Natural killer cell (primary cell): ENCODE measurements at regions not wholly inside any gene's neighbourhood (a gene's known extent, or its start where the extent isn't known, plus 50 kb on each side); places are given as distances from the start of the nearest gene placed in this dataset.

ENCODE experiments used
- ATAC-seq, 3 donors: fragments of 150-1000 bp in 2 of 3; fragments of 200-7000 bp in 1 of 3; cut with Tn5 transposase; 1 replicate in 1 of 3; 2 replicates in 2 of 3; pipeline ENCODE4 v1.10.0; 2021; ENCODE audit warnings: mild to moderate bottlenecking in 2 of 3, moderate library complexity in 2 of 3
- DNase-seq, 2 donors: peaks; one replicate each; pipeline versions ENCODE4 v3.0.0 to v3.0.0-alpha.2; 2013 to 2021; ENCODE audit warnings: mixed read lengths in 1 of 2
- H3K27ac ChIP-seq: one replicate; pipeline ENCODE4 v1.5.1; 2013; ENCODE audit warnings: mild to moderate bottlenecking, low read length
- H3K27me3 ChIP-seq: one replicate; pipeline ENCODE4 v1.6.1; 2013; ENCODE audit warnings: low read length; ENCODE audit not compliant: control insufficient read depth, insufficient read depth
- H3K36me3 ChIP-seq: one replicate; pipeline ENCODE4 v1.6.1; 2013; ENCODE audit warnings: low read length; ENCODE audit not compliant: control insufficient read depth, insufficient read depth
- H3K4me1 ChIP-seq: one replicate; pipeline ENCODE4 v1.6.1; 2013; ENCODE audit warnings: low read length; ENCODE audit not compliant: control insufficient read depth, insufficient read depth
- H3K4me3 ChIP-seq: one replicate; pipeline ENCODE4 v1.5.1; 2013; ENCODE audit warnings: low read length
- H3K9me3 ChIP-seq: one replicate; pipeline ENCODE4 v1.6.1; 2013; ENCODE audit warnings: low read length; ENCODE audit not compliant: control insufficient read depth, insufficient read depth
- H3K27ac Mint-ChIP-seq, 2 donors: one replicate each; pipeline ENCODE4 v1.8.0; 2022; ENCODE audit warnings: mild to moderate bottlenecking in 2 of 2, mixed read lengths in 2 of 2, moderate library complexity in 1 of 2
- H3K27me3 Mint-ChIP-seq, 2 donors: one replicate each; pipeline ENCODE4 v1.8.0; 2022; ENCODE audit warnings: low read depth in 2 of 2, mixed read lengths in 2 of 2
- H3K36me3 Mint-ChIP-seq: one replicate; pipeline ENCODE4 v1.8.0; 2022; ENCODE audit warnings: mixed read lengths
- H3K4me1 Mint-ChIP-seq, 2 donors: one replicate each; pipeline ENCODE4 v1.8.0; 2022; ENCODE audit warnings: mixed read lengths in 2 of 2
- H3K4me3 Mint-ChIP-seq: one replicate; pipeline ENCODE4 v1.8.0; 2022; ENCODE audit warnings: mild to moderate bottlenecking, moderate library complexity, mixed read lengths
- H3K9me3 Mint-ChIP-seq, 2 donors: one replicate each; pipeline ENCODE4 v1.8.0; 2022; ENCODE audit warnings: mixed read lengths in 2 of 2
- CTCF ChIP-seq: fragments of 200-600 bp; IDR thresholded peaks from one replicate; pipeline ENCODE4 v1.8.0; 2022; ENCODE audit warnings: antibody characterized with exemption
- WGBS: methylation state at CpG from one replicate; pipeline ENCODE4 v1.1.7; 2013; ENCODE audit warnings: missing lambda C conversion rate; ENCODE audit not compliant: insufficient coverage; 5-methylcytosine and 5-hydroxymethylcytosine counted together
- intact Hi-C: fragments of 100-400 bp; cut with micrococcal nuclease; formaldehyde crosslinking; loops from one replicate; pipeline ENCODE4 v1.14.2; 2022

- TF ChIP-seq CTCF, result no peak
- no peaks in the 10 kb centered on the region for H3K4me1 ChIP-seq
- no peak overlapping the region for H3K27ac ChIP-seq
- H3K36me3 ChIP-seq, result no peaks in the 10 kb centered on the region
- H3K27me3 ChIP-seq, result no peaks in the 10 kb centered on the region
- no peaks in the 10 kb centered on the region for H3K4me1 Mint-ChIP-seq
- WGBS, result 79% methylated on average over 2 of the region's 3 CpGs
- ATAC-seq (no peak), DNase-seq (no peak)
- intact Hi-C loops, result no loop called here
- no peak overlapping the region for H3K27ac Mint-ChIP-seq
- no peaks in the 10 kb centered on the region for H3K9me3 ChIP-seq
- H3K4me3 Mint-ChIP-seq, result no peak overlapping the region
- no peak overlapping the region for H3K4me3 ChIP-seq
- H3K27me3 Mint-ChIP-seq, result no peaks in the 10 kb centered on the region
- H3K36me3 Mint-ChIP-seq, result no peaks in the 10 kb centered on the region
- H3K9me3 Mint-ChIP-seq, result peaks cover 4 to 14% of the 10 kb centered on the region in 2 donors
These were observed 680.1 kb upstream of the GRIA3 start for GRCh38 chrX:122504026-122504425.

- H3K27ac ChIP-seq, result no peak overlapping the region
- ATAC-seq, result no peak
- 100% methylated on average over 1 of the region's 3 CpGs for WGBS
- no peak overlapping the region for H3K27ac Mint-ChIP-seq
- DNase-seq, result no peak
- H3K27me3 ChIP-seq, result no peaks in the 10 kb centered on the region
- H3K4me3 ChIP-seq, result no peak overlapping the region
- H3K4me1 Mint-ChIP-seq, result no peaks in the 10 kb centered on the region
- H3K4me3 Mint-ChIP-seq, result no peak overlapping the region
- H3K9me3 ChIP-seq, result no peaks in the 10 kb centered on the region
- H3K9me3 Mint-ChIP-seq, result peaks cover 2 to 15% of the 10 kb centered on the region in 2 donors
- no peaks in the 10 kb centered on the region for H3K4me1 ChIP-seq
- TF ChIP-seq CTCF, result no peak
- H3K27me3 Mint-ChIP-seq, result no peaks in the 10 kb centered on the region
- H3K36me3 Mint-ChIP-seq, result peaks cover 5% of the 10 kb centered on the region
- intact Hi-C loops, result no loop called here
- H3K36me3 ChIP-seq, result no peaks in the 10 kb centered on the region
These were observed 671.5 kb upstream of the GRIA3 start for GRCh38 chrX:122512561-122513072.

DNA sequence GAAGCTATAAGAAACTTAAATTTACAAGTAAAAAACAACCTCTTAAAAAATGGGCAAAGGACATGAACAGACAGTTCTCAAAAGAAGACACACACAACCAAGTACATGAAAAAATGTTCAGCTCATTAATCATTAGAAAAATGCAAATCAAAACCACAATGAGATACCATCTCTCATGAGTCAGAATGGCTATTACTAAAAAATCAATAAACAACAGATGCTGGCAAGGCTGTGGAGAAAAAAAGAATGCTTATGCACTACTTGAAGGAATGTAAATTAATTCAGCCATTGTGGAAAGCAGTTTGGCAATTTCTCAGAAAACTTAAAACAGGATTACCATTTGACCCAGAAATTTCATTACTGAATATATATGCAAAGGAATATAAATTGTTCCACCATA lies 666.3 kb upstream of the GRIA3 start:
- DNase-seq (no peak), ATAC-seq (no peak)
- no peak overlapping the region for H3K27ac Mint-ChIP-seq
- H3K27me3 Mint-ChIP-seq, result no peaks in the 10 kb centered on the region
- Histone ChIP-seq H3K36me3 (no peaks in the 10 kb centered on the region), H3K4me1 (no peaks in the 10 kb centered on the region), H3K27ac (no peak overlapping the region), H3K4me3 (no peak overlapping the region), H3K9me3 (no peaks in the 10 kb centered on the region), H3K27me3 (no peaks in the 10 kb centered on the region)
- peaks cover 5% of the 10 kb centered on the region for H3K36me3 Mint-ChIP-seq
- no peak for TF ChIP-seq CTCF
- H3K4me1 Mint-ChIP-seq, result no peaks in the 10 kb centered on the region
- no peak overlapping the region for H3K4me3 Mint-ChIP-seq
- intact Hi-C loops, result no loop called here
- peaks cover 0 to 6% of the 10 kb centered on the region in 2 donors for H3K9me3 Mint-ChIP-seq

- H3K27ac ChIP-seq, result no peak overlapping the region
- DNase-seq (no peak), ATAC-seq (no peak)
- TF ChIP-seq CTCF, result no peak
- Mint-ChIP-seq H3K27me3 (no peaks in the 10 kb centered on the region), H3K9me3 (peaks cover 0 to 3% of the 10 kb centered on the region in 2 donors), H3K27ac (no peak overlapping the region), H3K4me1 (no peaks in the 10 kb centered on the region), H3K36me3 (no peaks in the 10 kb centered on the region), H3K4me3 (no peak overlapping the region)
- H3K9me3 ChIP-seq, result no peaks in the 10 kb centered on the region
- no peaks in the 10 kb centered on the region for H3K4me1 ChIP-seq
- no peaks in the 10 kb centered on the region for H3K27me3 ChIP-seq
- H3K4me3 ChIP-seq, result no peak overlapping the region
- no peaks in the 10 kb centered on the region for H3K36me3 ChIP-seq
- intact Hi-C loops, result no loop called here
These were observed 638.3 kb upstream of the GRIA3 start for GRCh38 chrX:122545778-122546177.
